Effector memory CD8-positive, alpha-beta T cell (primary cell): ENCODE measurements at regions not wholly inside any gene's neighbourhood (a gene's known extent, or its start where the extent isn't known, plus 50 kb on each side); places are given as distances from the start of the nearest gene placed in this dataset.

Experiments used
- ATAC-seq: fragments of 150-1000 bp; cut with Tn5 transposase; replicated peaks from 2 replicates; pipeline ENCODE4 v1.10.0; 2021; ENCODE audit warnings: mild to moderate bottlenecking, moderate library complexity
- DNase-seq, 3 experiments: peaks; one replicate each; pipeline ENCODE4 v3.0.0; 2021
- H3K27ac Mint-ChIP-seq, 2 donors: one replicate each; pipeline ENCODE4 v1.8.0; 2022; ENCODE audit warnings: mild to moderate bottlenecking in 2 of 2, mixed read lengths in 2 of 2, moderate library complexity in 2 of 2
- H3K27me3 Mint-ChIP-seq, 2 donors: one replicate each; pipeline ENCODE4 v1.8.0; 2022; ENCODE audit warnings: mixed read lengths in 2 of 2
- H3K36me3 Mint-ChIP-seq: one replicate; pipeline ENCODE4 v1.8.0; 2022; ENCODE audit warnings: mild to moderate bottlenecking, moderate library complexity, mixed read lengths; ENCODE audit not compliant: insufficient read depth
- H3K4me1 Mint-ChIP-seq, 2 donors: one replicate each; pipeline ENCODE4 v1.8.0; 2022; ENCODE audit warnings: low read depth in 2 of 2, mixed read lengths in 2 of 2
- H3K4me3 Mint-ChIP-seq, 2 donors: one replicate each; pipeline ENCODE4 v1.8.0; 2022; ENCODE audit warnings: mild to moderate bottlenecking in 2 of 2, mixed read lengths in 2 of 2, moderate library complexity in 2 of 2
- H3K9me3 Mint-ChIP-seq, 2 donors: one replicate each; pipeline ENCODE4 v1.8.0; 2022; ENCODE audit warnings: mixed read lengths in 2 of 2

GRCh38 chr1:194118086-194118485 is 931.7 kb upstream of the B3GALT2 start:
- no peak for DNase-seq
- no peak overlapping the region for H3K27ac Mint-ChIP-seq
- H3K27me3 Mint-ChIP-seq: no peaks in the 10 kb centered on the region
- no peak overlapping the region for H3K4me3 Mint-ChIP-seq
- peaks cover 4% of the 10 kb centered on the region for H3K36me3 Mint-ChIP-seq
- H3K9me3 Mint-ChIP-seq: peaks cover 0 to 2% of the 10 kb centered on the region in 2 donors
- no peak for ATAC-seq
- H3K4me1 Mint-ChIP-seq: peaks cover 0 to 3% of the 10 kb centered on the region in 2 donors

GRCh38 chr1:194117582-194117981 is 931.2 kb upstream of the B3GALT2 start:
- no peak for DNase-seq
- Mint-ChIP-seq H3K27me3 (no peaks in the 10 kb centered on the region), H3K4me3 (no peak overlapping the region), H3K4me1 (peaks cover 0 to 3% of the 10 kb centered on the region in 2 donors), H3K9me3 (peaks cover 0 to 2% of the 10 kb centered on the region in 2 donors), H3K36me3 (peaks cover 4% of the 10 kb centered on the region), H3K27ac (no peak overlapping the region)
- no peak for ATAC-seq

GRCh38 chr1:194114288-194114687 is 927.9 kb upstream of the B3GALT2 start:
- no peak for DNase-seq
- Mint-ChIP-seq H3K9me3 (peaks cover 0 to 2% of the 10 kb centered on the region in 2 donors), H3K4me3 (no peak overlapping the region), H3K27ac (peak overlapping the region in 1 of 2 donors; percentile 4), H3K27me3 (no peaks in the 10 kb centered on the region), H3K4me1 (peaks cover 0 to 3% of the 10 kb centered on the region in 2 donors), H3K36me3 (peaks cover 4% of the 10 kb centered on the region)
- ATAC-seq: no peak

GRCh38 chr1:194105381-194105780 is 919.0 kb upstream of the B3GALT2 start:
- Mint-ChIP-seq H3K36me3 (peaks cover 4% of the 10 kb centered on the region), H3K27ac (no peak overlapping the region), H3K4me3 (no peak overlapping the region), H3K4me1 (no peaks in the 10 kb centered on the region), H3K9me3 (no peaks in the 10 kb centered on the region), H3K27me3 (no peaks in the 10 kb centered on the region)
- ATAC-seq (no peak), DNase-seq (no peak)

- Mint-ChIP-seq H3K9me3 (no peaks in the 10 kb centered on the region), H3K4me3 (no peak overlapping the region)
- ATAC-seq: no peak
These were observed 917.9 kb upstream of the B3GALT2 start for GRCh38 chr1:194104247-194104844.

GRCh38 chr1:194103516-194104246 is 917.3 kb upstream of the B3GALT2 start:
- ATAC-seq (no peak), DNase-seq (no peak)
- Mint-ChIP-seq H3K9me3 (no peaks in the 10 kb centered on the region), H3K27ac (no peak overlapping the region), H3K36me3 (peaks cover 4% of the 10 kb centered on the region), H3K4me3 (no peak overlapping the region), H3K27me3 (no peaks in the 10 kb centered on the region), H3K4me1 (no peaks in the 10 kb centered on the region)

More at GRCh38 chr1:194104247-194104844, 917.9 kb upstream of the B3GALT2 start:
- no peak for DNase-seq
- Mint-ChIP-seq H3K27me3 (no peaks in the 10 kb centered on the region), H3K36me3 (peaks cover 4% of the 10 kb centered on the region), H3K27ac (no peak overlapping the region), H3K4me1 (no peaks in the 10 kb centered on the region)

- DNase-seq (no peak), ATAC-seq (no peak)
- no peak overlapping the region for H3K27ac Mint-ChIP-seq
- H3K27me3 Mint-ChIP-seq: no peaks in the 10 kb centered on the region
- H3K4me3 Mint-ChIP-seq: no peak overlapping the region
- H3K9me3 Mint-ChIP-seq: no peaks in the 10 kb centered on the region
- H3K4me1 Mint-ChIP-seq: no peaks in the 10 kb centered on the region
- H3K36me3 Mint-ChIP-seq: peaks cover 4% of the 10 kb centered on the region
These were observed 916.7 kb upstream of the B3GALT2 start for GRCh38 chr1:194103101-194103500.

- H3K9me3 Mint-ChIP-seq: no peaks in the 10 kb centered on the region
- no peaks in the 10 kb centered on the region for H3K4me1 Mint-ChIP-seq
- DNase-seq: no peak
- peaks cover 4% of the 10 kb centered on the region for H3K36me3 Mint-ChIP-seq
- no peaks in the 10 kb centered on the region for H3K27me3 Mint-ChIP-seq
- ATAC-seq: no peak
- H3K4me3 Mint-ChIP-seq: no peak overlapping the region
- H3K27ac Mint-ChIP-seq: no peak overlapping the region
These were observed 916.2 kb upstream of the B3GALT2 start for GRCh38 chr1:194102607-194103006.

- ATAC-seq (no peak), DNase-seq (no peak)
- no peaks in the 10 kb centered on the region for H3K27me3 Mint-ChIP-seq
- H3K4me1 Mint-ChIP-seq: peaks cover 0 to 3% of the 10 kb centered on the region in 2 donors
- H3K36me3 Mint-ChIP-seq: no peaks in the 10 kb centered on the region
- H3K9me3 Mint-ChIP-seq: no peaks in the 10 kb centered on the region
- no peak overlapping the region for H3K4me3 Mint-ChIP-seq
- H3K27ac Mint-ChIP-seq: no peak overlapping the region
These were observed 898.3 kb upstream of the B3GALT2 start for GRCh38 chr1:194084755-194085154.

GRCh38 chr1:194081444-194081843 is 895.0 kb upstream of the B3GALT2 start:
- no peaks in the 10 kb centered on the region for H3K36me3 Mint-ChIP-seq
- no peaks in the 10 kb centered on the region for H3K9me3 Mint-ChIP-seq
- H3K27me3 Mint-ChIP-seq: no peaks in the 10 kb centered on the region
- ATAC-seq (no peak), DNase-seq (no peak)
- H3K4me1 Mint-ChIP-seq: no peaks in the 10 kb centered on the region
- no peak overlapping the region for H3K27ac Mint-ChIP-seq
- H3K4me3 Mint-ChIP-seq: no peak overlapping the region

- H3K27me3 Mint-ChIP-seq: no peaks in the 10 kb centered on the region
- no peak overlapping the region for H3K4me3 Mint-ChIP-seq
- DNase-seq (no peak), ATAC-seq (no peak)
- no peaks in the 10 kb centered on the region for H3K9me3 Mint-ChIP-seq
- no peak overlapping the region for H3K27ac Mint-ChIP-seq
- no peaks in the 10 kb centered on the region for H3K36me3 Mint-ChIP-seq
- no peaks in the 10 kb centered on the region for H3K4me1 Mint-ChIP-seq
These were observed 894.4 kb upstream of the B3GALT2 start for GRCh38 chr1:194080826-194081225.

GRCh38 chr1:194078765-194079164 is 892.4 kb upstream of the B3GALT2 start:
- Mint-ChIP-seq H3K9me3 (no peaks in the 10 kb centered on the region), H3K4me1 (no peaks in the 10 kb centered on the region), H3K4me3 (no peak overlapping the region), H3K27ac (no peak overlapping the region), H3K27me3 (no peaks in the 10 kb centered on the region), H3K36me3 (peaks cover 3% of the 10 kb centered on the region)
- ATAC-seq: no peak
- DNase-seq: no peak

- Mint-ChIP-seq H3K4me3 (no peak overlapping the region), H3K27me3 (no peaks in the 10 kb centered on the region), H3K36me3 (peaks cover 3% of the 10 kb centered on the region), H3K9me3 (no peaks in the 10 kb centered on the region), H3K27ac (no peak overlapping the region), H3K4me1 (no peaks in the 10 kb centered on the region)
- DNase-seq (no peak), ATAC-seq (no peak)
These were observed 890.2 kb upstream of the B3GALT2 start for GRCh38 chr1:194076646-194077045.

- DNase-seq (no peak), ATAC-seq (no peak)
- Mint-ChIP-seq H3K4me3 (no peak overlapping the region), H3K4me1 (no peaks in the 10 kb centered on the region), H3K27me3 (no peaks in the 10 kb centered on the region), H3K36me3 (peaks cover 3% of the 10 kb centered on the region), H3K9me3 (no peaks in the 10 kb centered on the region), H3K27ac (no peak overlapping the region)
These were observed 887.4 kb upstream of the B3GALT2 start for GRCh38 chr1:194073833-194074232.
